Spinal cord (tissue), 9 donors: ENCODE measurements at regions not wholly inside any gene's neighbourhood (a gene's known extent, or its start where the extent isn't known, plus 50 kb on each side); places are given as distances from the start of the nearest gene placed in this dataset.

ENCODE experiments used
- DNase-seq, 6 donors: peaks; one replicate each; pipeline versions ENCODE4 v3.0.0 to v3.0.0-alpha.2; 2013 to 2015; ENCODE audit warnings: low spot score in 6 of 6, low read depth in 4 of 6
- H3K27ac ChIP-seq: one replicate; pipeline ENCODE4 v1.5.1; 2013; ENCODE audit warnings: low read depth, low read length, control low read depth
- H3K27me3 ChIP-seq: one replicate; pipeline ENCODE4 v1.6.1; 2013; ENCODE audit warnings: low read length; ENCODE audit not compliant: control insufficient read depth, insufficient read depth
- H3K36me3 ChIP-seq: one replicate; pipeline ENCODE4 v1.6.1; 2013; ENCODE audit warnings: low read length; ENCODE audit not compliant: control insufficient read depth, insufficient read depth
- H3K4me1 ChIP-seq: one replicate; pipeline ENCODE4 v1.6.1; 2013; ENCODE audit warnings: low read length; ENCODE audit not compliant: control insufficient read depth, insufficient read depth
- H3K4me3 ChIP-seq: one replicate; pipeline ENCODE4 v1.5.1; 2013; ENCODE audit warnings: low read depth, low read length, control low read depth
- H3K9me3 ChIP-seq: one replicate; pipeline ENCODE4 v1.6.1; 2013; ENCODE audit warnings: low read length; ENCODE audit not compliant: control insufficient read depth, insufficient read depth
- WGBS: methylation state at CpG from one replicate; pipeline ENCODE4 v1.1.5; 2013; ENCODE audit warnings: missing lambda C conversion rate; ENCODE audit not compliant: insufficient coverage; 5-methylcytosine and 5-hydroxymethylcytosine counted together
- donor health status: healthy.

- 98% methylated on average over 4 of the region's 5 CpGs for WGBS
- H3K9me3 ChIP-seq = no peaks in the 10 kb centered on the region
- no peak overlapping the region for H3K4me3 ChIP-seq
- peaks cover 3% of the 10 kb centered on the region for H3K27me3 ChIP-seq
- no peaks in the 10 kb centered on the region for H3K36me3 ChIP-seq
- no peak overlapping the region for H3K27ac ChIP-seq
- H3K4me1 ChIP-seq = peaks cover 11% of the 10 kb centered on the region
- no peak for DNase-seq
Measured at GRCh38 chr16:48909231-48909630, 299.3 kb upstream of the N4BP1 start.

GRCh38 chr16:48907906-48908634 is 298.1 kb upstream of the N4BP1 start:
- Histone ChIP-seq H3K9me3 (no peaks in the 10 kb centered on the region), H3K36me3 (no peaks in the 10 kb centered on the region), H3K4me1 (peaks cover 5% of the 10 kb centered on the region), H3K4me3 (no peak overlapping the region), H3K27ac (no peak overlapping the region), H3K27me3 (peaks cover 3% of the 10 kb centered on the region)
- no peak for DNase-seq
- WGBS = 97% methylated on average over 10 of the region's 10 CpGs

GRCh38 chr16:48905632-48906505 is 295.9 kb upstream of the N4BP1 start:
- Histone ChIP-seq H3K36me3 (no peaks in the 10 kb centered on the region), H3K27ac (no peak overlapping the region), H3K4me3 (no peak overlapping the region), H3K9me3 (no peaks in the 10 kb centered on the region), H3K4me1 (peaks cover 5% of the 10 kb centered on the region), H3K27me3 (peaks cover 9% of the 10 kb centered on the region)
- WGBS = 44% methylated on average over 16 of the region's 22 CpGs
- peak in 2 of 6 donors; percentile 11 to 67 for DNase-seq

- peaks cover 5% of the 10 kb centered on the region for H3K4me1 ChIP-seq
- DNase-seq = no peak
- no peaks in the 10 kb centered on the region for H3K36me3 ChIP-seq
- no peak overlapping the region for H3K4me3 ChIP-seq
- H3K27me3 ChIP-seq = peaks cover 9% of the 10 kb centered on the region
- WGBS = 80% methylated on average over 3 of the region's 5 CpGs
- no peak overlapping the region for H3K27ac ChIP-seq
- no peaks in the 10 kb centered on the region for H3K9me3 ChIP-seq
Measured at GRCh38 chr16:48904333-48904732, 294.4 kb upstream of the N4BP1 start.

GRCh38 chr16:48903039-48903438 is 293.1 kb upstream of the N4BP1 start:
- H3K4me3 ChIP-seq = no peak overlapping the region
- DNase-seq = peak in 2 of 6 donors; percentile 16 to 56
- H3K4me1 ChIP-seq = peaks cover 5% of the 10 kb centered on the region
- H3K9me3 ChIP-seq = no peaks in the 10 kb centered on the region
- WGBS = 12% methylated on average over 7 of the region's 7 CpGs
- H3K36me3 ChIP-seq = no peaks in the 10 kb centered on the region
- H3K27me3 ChIP-seq = peaks cover 9% of the 10 kb centered on the region
- no peak overlapping the region for H3K27ac ChIP-seq

GRCh38 chr16:48901712-48902374 is 291.9 kb upstream of the N4BP1 start:
- no peaks in the 10 kb centered on the region for H3K36me3 ChIP-seq
- 92% methylated on average over 4 of the region's 9 CpGs for WGBS
- H3K4me3 ChIP-seq = no peak overlapping the region
- peaks cover 5% of the 10 kb centered on the region for H3K4me1 ChIP-seq
- H3K27ac ChIP-seq = no peak overlapping the region
- H3K27me3 ChIP-seq = peaks cover 9% of the 10 kb centered on the region
- peak in 1 of 6 donors; percentile 32 for DNase-seq
- H3K9me3 ChIP-seq = no peaks in the 10 kb centered on the region

GRCh38 chr16:48899500-48899899 is 289.5 kb upstream of the N4BP1 start:
- H3K4me1 ChIP-seq = peaks cover 5% of the 10 kb centered on the region
- H3K27ac ChIP-seq = no peak overlapping the region
- WGBS = no CpG with 5 or more reads among the region's 1 CpG
- H3K4me3 ChIP-seq = no peak overlapping the region
- peaks cover 6% of the 10 kb centered on the region for H3K27me3 ChIP-seq
- no peaks in the 10 kb centered on the region for H3K36me3 ChIP-seq
- no peak for DNase-seq
- H3K9me3 ChIP-seq = no peaks in the 10 kb centered on the region

- Histone ChIP-seq H3K36me3 (no peaks in the 10 kb centered on the region), H3K4me1 (no peaks in the 10 kb centered on the region), H3K9me3 (no peaks in the 10 kb centered on the region), H3K4me3 (no peak overlapping the region), H3K27ac (no peak overlapping the region), H3K27me3 (peaks cover 6% of the 10 kb centered on the region)
- 90% methylated on average over 6 of the region's 8 CpGs for WGBS
- peak in 1 of 6 donors; percentile 48 for DNase-seq
Measured at GRCh38 chr16:48897698-48898205, 287.8 kb upstream of the N4BP1 start.

- Histone ChIP-seq H3K27me3 (no peaks in the 10 kb centered on the region), H3K4me1 (no peaks in the 10 kb centered on the region), H3K4me3 (no peak overlapping the region), H3K27ac (no peak overlapping the region), H3K9me3 (no peaks in the 10 kb centered on the region), H3K36me3 (no peaks in the 10 kb centered on the region)
- no peak for DNase-seq
- WGBS = 59% methylated on average over 5 of the region's 5 CpGs
Measured at GRCh38 chr16:48895142-48895541, 285.2 kb upstream of the N4BP1 start.
